DND-41 (cell line): ENCODE measurements at regions not wholly inside any gene's neighbourhood (a gene's known extent, or its start where the extent isn't known, plus 50 kb on each side); places are given as distances from the start of the nearest gene placed in this dataset.

Source experiments
- ATAC-seq: fragments of 200-7000 bp; cut with Tn5 transposase; 3 replicates; pipeline ENCODE4 v1.9.1; 2021; ENCODE audit warnings: low read depth; ENCODE audit not compliant: insufficient read depth
- DNase-seq: peaks from one replicate; pipeline ENCODE4 v3.0.0-alpha.2; 2020
- H2AFZ ChIP-seq: 2 replicates; pipeline ENCODE4 v1.6.0; 2012; ENCODE audit warnings: low read depth, low read length
- H3K27ac ChIP-seq: 2 replicates; pipeline ENCODE4 v1.5.1; 2012; ENCODE audit warnings: low read length, inconsistent platforms
- H3K27me3 ChIP-seq: fragments of 200-600 bp; sonication (generic); 2 replicates; pipeline ENCODE4 v1.6.0; 2012; ENCODE audit warnings: low read length, mild to moderate bottlenecking, inconsistent platforms; ENCODE audit not compliant: insufficient read depth, poor library complexity
- H3K36me3 ChIP-seq: 2 replicates; pipeline ENCODE4 v1.5.1; 2012; ENCODE audit warnings: low read length, inconsistent platforms; ENCODE audit not compliant: insufficient read depth
- H3K4me1 ChIP-seq: 2 replicates; pipeline ENCODE4 v1.5.1; 2012; ENCODE audit warnings: mild to moderate bottlenecking, low read length; ENCODE audit not compliant: insufficient read depth
- H3K4me2 ChIP-seq: 2 replicates; pipeline ENCODE4 v1.6.0; 2012; ENCODE audit warnings: mild to moderate bottlenecking, moderate library complexity, low read length, inconsistent platforms; ENCODE audit not compliant: insufficient read depth
- H3K4me3 ChIP-seq, 2 experiments: fragments of 200-600 bp in 1 of 2; shearing (Covaris generic) in 1 of 2; 2 replicates each; pipeline ENCODE4 v1.5.1; 2012 to 2016; ENCODE audit warnings: inconsistent platforms in 2 of 2, low read length in 2 of 2, mild to moderate bottlenecking in 2 of 2, low read depth in 1 of 2, moderate library complexity in 1 of 2
- H3K79me2 ChIP-seq: 2 replicates; pipeline ENCODE4 v1.6.0; 2012; ENCODE audit warnings: low read length, inconsistent platforms; ENCODE audit not compliant: insufficient read depth
- H3K9ac ChIP-seq: 2 replicates; pipeline ENCODE4 v1.6.0; 2012; ENCODE audit warnings: low read depth, mild to moderate bottlenecking, inconsistent platforms, low read length, moderate library complexity
- H3K9me3 ChIP-seq: 2 replicates; pipeline ENCODE4 v1.5.1; 2012; ENCODE audit warnings: low read length, moderate library complexity, mild to moderate bottlenecking, inconsistent platforms; ENCODE audit not compliant: insufficient read depth, severe bottlenecking
- H4K20me1 ChIP-seq: 2 replicates; pipeline ENCODE4 v1.6.0; 2012; ENCODE audit warnings: low read length; ENCODE audit not compliant: insufficient read depth
- EZH2 ChIP-seq: IDR thresholded peaks from 3 replicates; pipeline ENCODE4 v1.6.1; 2012; ENCODE audit warnings: borderline replicate concordance, low read depth, mild to moderate bottlenecking, moderate library complexity, low read length, inconsistent platforms; ENCODE audit not compliant: severe bottlenecking
- TF ChIP-seq, protein P1 (sequence below): IDR thresholded peaks from 2 replicates; pipeline ENCODE4 v1.5.1; 2012; ENCODE audit warnings: borderline replicate concordance, low read length, moderate library complexity, mild to moderate bottlenecking; ENCODE audit not compliant: poor library complexity, severe bottlenecking; ENCODE audit errors: extremely low read depth

DNA sequence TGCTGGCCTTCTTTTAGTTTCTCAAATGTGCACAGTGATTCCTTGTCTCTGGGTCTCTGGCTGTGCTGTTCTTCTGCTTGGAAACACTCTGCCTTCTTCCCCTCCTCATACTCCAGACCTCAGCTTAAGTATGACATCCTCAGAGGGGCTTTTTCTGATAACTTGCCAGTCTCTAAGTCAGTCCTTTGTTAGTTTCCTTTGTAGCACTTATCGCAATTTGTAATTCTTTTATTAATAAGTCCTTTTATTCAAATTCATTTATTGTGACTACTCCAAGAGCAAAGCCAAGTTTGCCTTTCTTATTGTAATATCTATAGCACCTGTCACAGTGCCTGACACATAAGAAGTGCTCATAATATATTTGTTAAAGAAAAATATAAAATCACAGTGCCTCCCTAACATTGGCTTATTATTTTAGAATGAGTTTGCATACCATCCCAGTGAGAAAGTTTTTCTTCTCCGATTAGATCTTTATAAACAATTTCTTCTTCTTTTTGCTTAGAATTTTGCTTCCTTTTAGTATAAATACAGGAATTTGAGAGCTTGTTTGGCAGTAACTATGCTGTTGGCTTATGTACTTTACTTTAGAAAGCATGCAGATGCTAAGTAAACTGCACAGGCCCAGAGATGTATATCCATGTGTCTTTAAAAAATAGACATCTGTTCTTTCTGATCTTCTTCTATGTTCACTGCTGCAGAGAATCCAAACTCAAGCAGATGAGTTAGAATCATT lies 198.0 kb downstream of the GAS1 start:
- no peak overlapping the region for H2AFZ ChIP-seq
- ATAC-seq = no peak
- no peaks in the 10 kb centered on the region for H3K36me3 ChIP-seq
- H3K4me3 ChIP-seq = no peak overlapping the region
- DNase-seq = no peak
- H3K9me3 ChIP-seq = no peaks in the 10 kb centered on the region
- no peaks in the 10 kb centered on the region for H3K4me1 ChIP-seq
- no peak overlapping the region for H3K27ac ChIP-seq
- H3K79me2 ChIP-seq = no peaks in the 10 kb centered on the region
- TF ChIP-seq, protein P1, sequence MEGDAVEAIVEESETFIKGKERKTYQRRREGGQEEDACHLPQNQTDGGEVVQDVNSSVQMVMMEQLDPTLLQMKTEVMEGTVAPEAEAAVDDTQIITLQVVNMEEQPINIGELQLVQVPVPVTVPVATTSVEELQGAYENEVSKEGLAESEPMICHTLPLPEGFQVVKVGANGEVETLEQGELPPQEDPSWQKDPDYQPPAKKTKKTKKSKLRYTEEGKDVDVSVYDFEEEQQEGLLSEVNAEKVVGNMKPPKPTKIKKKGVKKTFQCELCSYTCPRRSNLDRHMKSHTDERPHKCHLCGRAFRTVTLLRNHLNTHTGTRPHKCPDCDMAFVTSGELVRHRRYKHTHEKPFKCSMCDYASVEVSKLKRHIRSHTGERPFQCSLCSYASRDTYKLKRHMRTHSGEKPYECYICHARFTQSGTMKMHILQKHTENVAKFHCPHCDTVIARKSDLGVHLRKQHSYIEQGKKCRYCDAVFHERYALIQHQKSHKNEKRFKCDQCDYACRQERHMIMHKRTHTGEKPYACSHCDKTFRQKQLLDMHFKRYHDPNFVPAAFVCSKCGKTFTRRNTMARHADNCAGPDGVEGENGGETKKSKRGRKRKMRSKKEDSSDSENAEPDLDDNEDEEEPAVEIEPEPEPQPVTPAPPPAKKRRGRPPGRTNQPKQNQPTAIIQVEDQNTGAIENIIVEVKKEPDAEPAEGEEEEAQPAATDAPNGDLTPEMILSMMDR = no peak
- no peak for TF ChIP-seq EZH2
- H4K20me1 ChIP-seq = no peaks in the 10 kb centered on the region
- H3K9ac ChIP-seq = no peak overlapping the region
- no peak overlapping the region for H3K4me2 ChIP-seq
- H3K27me3 ChIP-seq = no peaks in the 10 kb centered on the region

DNA sequence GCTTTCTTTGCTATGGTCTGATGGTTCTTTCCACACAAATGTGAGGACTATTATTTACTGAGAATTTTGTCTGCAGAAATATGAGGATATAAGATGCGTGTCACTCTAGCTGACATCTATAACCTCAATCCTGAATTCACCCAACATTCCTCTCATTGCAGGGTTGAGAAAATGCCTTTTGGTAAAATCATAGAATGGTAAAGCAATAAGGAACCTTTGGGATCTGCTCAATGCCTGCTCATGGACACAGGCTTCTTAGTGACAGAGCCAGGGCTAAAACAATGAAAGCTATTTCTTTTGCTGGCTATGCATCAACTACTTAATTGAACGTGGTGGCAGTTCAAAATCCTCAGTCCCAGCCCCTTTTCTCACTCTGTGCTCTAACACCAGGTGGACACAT lies 199.6 kb downstream of the GAS1 start:
- Histone ChIP-seq H3K9me3 (no peaks in the 10 kb centered on the region), H3K4me2 (no peak overlapping the region), H4K20me1 (no peaks in the 10 kb centered on the region), H3K9ac (no peak overlapping the region), H3K27ac (no peak overlapping the region), H3K36me3 (no peaks in the 10 kb centered on the region), H3K4me1 (no peaks in the 10 kb centered on the region), H2AFZ (no peak overlapping the region), H3K79me2 (no peaks in the 10 kb centered on the region), H3K4me3 (no peak overlapping the region), H3K27me3 (no peaks in the 10 kb centered on the region)
- no peak for DNase-seq
- no peak for ATAC-seq
- no peak for TF ChIP-seq EZH2
- TF ChIP-seq, protein P1 = no peak

DNA sequence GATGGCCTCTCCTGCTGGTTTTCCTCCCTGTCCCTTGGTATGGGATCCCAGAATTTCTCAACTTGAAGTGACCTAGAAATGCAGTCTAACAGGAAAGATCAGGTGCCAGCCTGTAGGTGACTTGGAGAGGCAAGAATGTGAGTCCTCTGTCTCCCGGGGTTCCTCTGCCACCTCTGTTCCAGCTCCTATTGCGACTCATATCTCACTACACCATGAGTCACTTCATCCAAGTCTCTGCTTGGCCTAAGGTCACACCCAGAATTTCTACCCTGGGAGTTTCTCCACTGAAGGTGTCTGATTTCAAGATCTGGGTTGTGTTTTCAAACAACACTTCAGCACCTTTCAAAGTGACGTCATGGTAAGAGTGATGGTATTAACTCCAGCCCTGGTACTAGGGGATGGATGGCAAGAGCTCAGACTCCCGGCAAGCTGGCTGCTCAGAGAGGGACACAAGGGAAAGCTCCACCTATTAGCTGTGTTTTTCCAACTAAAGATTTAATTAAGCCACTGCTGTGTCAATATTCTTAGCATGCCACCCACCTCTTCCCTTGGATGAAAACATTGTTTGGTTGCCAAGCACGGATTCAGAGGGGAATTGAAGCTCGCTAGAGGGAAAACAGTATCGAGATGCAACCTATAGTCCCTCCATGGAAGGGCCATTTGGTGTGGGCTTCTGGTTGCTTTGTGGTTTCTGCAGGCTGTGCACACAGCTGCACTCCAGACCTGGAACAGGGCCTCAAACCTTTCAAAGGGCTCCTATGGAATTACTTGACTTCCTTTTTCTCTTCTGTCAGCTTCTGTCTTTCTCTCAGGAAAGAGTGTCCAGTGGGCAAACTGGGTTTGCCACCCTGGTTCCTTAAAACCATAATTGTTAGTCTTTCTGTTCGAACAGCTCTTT lies 205.7 kb downstream of the GAS1 start:
- H4K20me1 ChIP-seq = no peaks in the 10 kb centered on the region
- H3K79me2 ChIP-seq = no peaks in the 10 kb centered on the region
- H3K9me3 ChIP-seq = no peaks in the 10 kb centered on the region
- H3K9ac ChIP-seq = no peak overlapping the region
- ATAC-seq (no peak), DNase-seq (no peak)
- no peak overlapping the region for H2AFZ ChIP-seq
- H3K27me3 ChIP-seq = no peaks in the 10 kb centered on the region
- no peak for TF ChIP-seq EZH2
- TF ChIP-seq, protein P1 = no peak
- H3K4me3 ChIP-seq = no peak overlapping the region
- no peaks in the 10 kb centered on the region for H3K4me1 ChIP-seq
- no peak overlapping the region for H3K27ac ChIP-seq
- H3K36me3 ChIP-seq = no peaks in the 10 kb centered on the region
- no peak overlapping the region for H3K4me2 ChIP-seq
